ENCODE measurements at regions not wholly inside any gene's neighbourhood (a gene's known extent, or its start where the extent isn't known, plus 50 kb on each side); places are given as distances from the start of the nearest gene placed in this dataset.
A peak's percentile ranks its signal among the peaks of the same experiment; 100 is the strongest.

- DNase-seq = no peak
Measured at GRCh38 chr18:29188760-29189159, 1011.8 kb upstream of the CDH2 start.

GRCh38 chr18:29185801-29186200 lies 1008.9 kb upstream of the CDH2 start:
- DNase-seq = no peak

DNA sequence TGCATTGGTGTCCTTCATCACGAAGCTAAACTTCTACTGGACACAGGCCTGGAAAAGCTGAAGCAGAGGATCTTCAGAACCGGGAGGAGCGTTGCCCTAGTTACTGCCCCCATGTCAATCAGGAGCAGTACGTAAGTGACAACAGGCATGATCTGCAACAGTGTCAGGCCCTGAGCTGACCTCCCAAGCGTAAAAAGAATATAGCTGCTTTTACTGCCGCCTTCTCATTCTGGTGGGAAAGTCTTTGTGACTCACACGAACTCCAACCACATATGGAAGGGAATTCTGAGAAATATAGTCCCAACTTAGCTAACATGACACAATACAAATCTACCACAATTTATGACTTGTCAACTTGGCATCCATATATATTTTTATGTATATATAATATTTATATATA lies 1007.7 kb upstream of the CDH2 start:
- no peak for DNase-seq

GRCh38 chr18:29181151-29181901 lies 1004.4 kb upstream of the CDH2 start:
- DNase-seq = no peak

GRCh38 chr18:29176681-29177080 lies 999.8 kb upstream of the CDH2 start:
- DNase-seq = no peak

DNA sequence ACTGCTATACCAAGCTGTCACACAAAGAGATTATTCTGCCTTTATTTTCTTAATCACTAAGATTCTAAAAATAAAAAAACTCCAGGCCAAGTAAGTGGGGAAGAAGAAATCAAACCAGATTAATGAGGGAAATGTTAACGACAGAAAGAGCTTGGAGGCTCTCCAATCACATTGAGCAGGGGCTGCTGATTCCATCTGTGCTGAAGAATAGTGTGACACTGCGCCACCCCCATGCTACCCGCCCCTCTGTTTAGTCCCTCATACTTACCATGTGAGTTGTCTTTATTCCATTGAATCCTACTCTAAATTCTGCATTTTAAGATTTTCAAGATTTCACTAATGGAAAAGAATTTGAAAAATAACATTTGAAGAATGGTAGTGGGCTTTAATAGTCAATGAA lies 998.0 kb upstream of the CDH2 start:
- DNase-seq = no peak

- DNase-seq = no peak
Measured at GRCh38 chr18:29172756-29173067, 995.8 kb upstream of the CDH2 start.

- DNase-seq = no peak
Measured at GRCh38 chr18:29171892-29172755, 995.2 kb upstream of the CDH2 start.

DNA sequence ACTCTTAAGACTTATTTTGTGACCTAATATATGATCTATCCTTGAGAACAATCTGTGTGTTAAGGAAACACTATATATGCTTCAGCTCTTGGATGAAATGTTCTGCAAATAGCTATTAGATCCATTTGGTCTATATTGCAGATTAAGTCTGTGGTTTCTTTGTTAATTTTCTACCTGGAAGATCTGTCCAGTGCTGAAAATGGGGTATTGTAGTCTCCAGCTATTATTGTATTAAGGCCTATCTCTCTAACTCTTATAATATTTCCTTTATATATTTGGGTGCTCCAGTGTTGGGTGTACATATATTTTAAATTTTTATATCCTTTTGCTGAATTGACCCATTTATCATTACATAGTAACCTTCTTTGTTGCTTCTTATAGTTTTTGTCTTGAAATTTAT lies 992.7 kb upstream of the CDH2 start:
- DNase-seq = no peak

DNA sequence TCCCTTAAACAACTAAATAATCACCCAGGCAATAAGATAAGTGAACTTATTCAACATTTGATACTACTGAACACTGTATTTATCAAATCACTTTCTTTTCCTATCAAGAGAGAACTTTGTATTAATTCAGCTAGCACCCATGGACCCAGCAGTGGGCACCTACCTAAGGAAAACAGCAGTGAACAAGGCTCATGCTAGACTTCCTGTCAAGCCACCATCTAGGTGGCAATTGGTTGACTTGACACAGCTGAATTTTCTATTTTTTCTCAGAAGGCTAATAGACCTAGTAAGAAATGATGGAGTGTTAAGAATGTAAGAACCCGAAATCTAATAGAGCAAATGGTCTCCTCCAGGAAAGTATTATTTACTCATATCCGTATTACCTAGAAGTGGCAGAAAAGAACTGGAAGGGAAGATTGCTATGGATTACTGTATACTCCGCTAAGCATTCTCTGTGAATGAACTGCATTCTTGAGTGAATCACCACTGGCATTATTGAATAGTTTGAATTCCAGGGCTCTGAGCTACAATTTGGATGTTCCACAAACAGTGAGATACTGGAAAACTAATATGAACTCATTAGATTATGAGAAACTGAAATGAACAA lies 988.2 kb upstream of the CDH2 start:
- no peak for DNase-seq

- DNase-seq = peak in 2 of 4 experiments; percentile 12 to 42
Measured at GRCh38 chr18:29164020-29164706, 987.2 kb upstream of the CDH2 start.

DNA sequence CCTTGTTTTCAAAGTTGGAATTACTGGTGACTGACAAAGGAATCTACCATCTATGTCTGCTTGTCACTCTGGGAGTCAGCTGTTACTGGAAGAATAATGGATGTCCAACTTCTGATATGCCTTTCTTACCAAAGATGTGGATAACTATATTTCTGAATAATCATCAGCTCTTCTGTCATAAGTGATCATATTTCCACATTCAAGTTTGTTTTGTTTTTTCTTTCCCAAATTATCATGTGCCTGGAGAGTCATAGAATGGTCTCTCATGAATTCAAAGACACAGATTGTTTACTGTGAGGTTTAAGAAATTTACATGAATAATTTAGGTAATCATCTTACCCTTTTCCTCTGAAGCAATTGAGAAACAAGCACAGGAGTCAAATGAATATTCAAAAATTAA lies 986.7 kb upstream of the CDH2 start:
- no peak for DNase-seq

DNA sequence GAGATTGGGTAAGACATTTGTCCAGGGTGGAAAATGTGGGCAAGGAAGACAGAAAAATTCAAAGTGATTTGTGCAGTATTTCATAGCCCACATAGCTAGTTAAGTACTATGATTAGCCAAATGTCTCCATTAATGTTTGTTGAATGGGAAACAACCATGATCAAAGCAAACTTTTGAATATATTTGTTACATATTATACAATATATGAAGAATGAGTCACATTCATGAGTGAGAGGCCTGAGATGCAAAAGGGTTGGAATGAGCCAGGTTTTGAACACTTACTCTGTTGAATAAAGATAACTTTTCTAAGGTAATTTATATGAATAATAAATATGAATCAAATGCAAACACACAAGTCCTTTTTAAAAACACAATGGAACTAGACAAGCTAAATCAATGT lies 984.5 kb upstream of the CDH2 start:
- DNase-seq = no peak

- no peak for DNase-seq
Measured at GRCh38 chr18:29160170-29160569, 983.2 kb upstream of the CDH2 start.

GRCh38 chr18:29157905-29158304 lies 981.0 kb upstream of the CDH2 start:
- no peak for DNase-seq

DNA sequence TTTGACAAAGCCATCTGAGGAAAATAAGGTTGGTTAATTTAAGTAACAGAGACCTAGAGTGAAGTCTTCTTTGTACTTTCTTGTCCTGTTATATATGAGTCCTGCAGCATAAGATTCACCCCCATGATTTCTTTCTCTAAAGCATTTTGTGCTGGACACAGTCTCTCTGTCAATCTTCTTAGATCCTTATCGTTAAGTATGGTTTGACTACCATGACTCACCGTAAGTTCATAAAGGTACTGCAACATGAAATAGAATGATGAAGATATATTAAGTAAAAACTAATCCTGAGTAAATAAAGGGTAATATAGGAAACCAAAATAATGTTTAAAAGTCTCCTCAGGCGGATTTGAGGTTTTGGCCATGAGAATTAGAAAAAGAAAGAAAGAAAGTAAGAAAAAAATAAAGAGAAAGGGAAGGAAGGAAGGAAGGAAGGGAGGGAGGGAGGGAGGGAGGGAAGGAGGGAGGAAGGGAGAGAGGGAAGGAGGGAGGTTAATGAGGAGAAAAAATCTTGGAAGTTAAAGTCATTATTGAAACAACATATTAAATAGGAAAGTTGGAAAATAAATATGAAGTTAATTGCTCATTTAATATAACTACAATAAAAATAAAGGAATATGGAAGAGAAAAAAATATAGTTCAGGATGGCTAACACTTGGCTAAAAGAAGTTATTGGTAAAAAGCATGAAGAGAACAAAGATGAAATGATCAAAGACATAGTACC lies 980.3 kb upstream of the CDH2 start:
- DNase-seq = no peak

DNA sequence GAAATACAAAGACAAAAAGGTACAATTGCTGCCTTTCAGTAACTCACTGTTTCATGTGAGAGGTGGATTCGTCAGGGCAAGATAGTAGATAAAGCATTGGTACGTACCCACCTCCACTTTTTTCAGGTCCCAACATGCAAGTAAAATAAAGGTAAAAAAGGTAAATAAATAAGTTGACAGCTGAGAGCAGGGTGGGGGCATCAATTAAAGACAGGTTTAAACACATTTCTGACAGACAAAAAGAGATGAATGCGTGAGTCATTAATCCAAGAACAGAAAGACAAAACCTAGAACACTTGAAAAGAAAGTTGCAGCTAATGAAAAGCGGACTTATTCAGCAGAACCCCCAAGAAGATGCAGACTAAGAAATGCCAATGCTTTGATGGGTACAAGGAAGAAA lies 979.6 kb upstream of the CDH2 start:
- no peak for DNase-seq

DNA sequence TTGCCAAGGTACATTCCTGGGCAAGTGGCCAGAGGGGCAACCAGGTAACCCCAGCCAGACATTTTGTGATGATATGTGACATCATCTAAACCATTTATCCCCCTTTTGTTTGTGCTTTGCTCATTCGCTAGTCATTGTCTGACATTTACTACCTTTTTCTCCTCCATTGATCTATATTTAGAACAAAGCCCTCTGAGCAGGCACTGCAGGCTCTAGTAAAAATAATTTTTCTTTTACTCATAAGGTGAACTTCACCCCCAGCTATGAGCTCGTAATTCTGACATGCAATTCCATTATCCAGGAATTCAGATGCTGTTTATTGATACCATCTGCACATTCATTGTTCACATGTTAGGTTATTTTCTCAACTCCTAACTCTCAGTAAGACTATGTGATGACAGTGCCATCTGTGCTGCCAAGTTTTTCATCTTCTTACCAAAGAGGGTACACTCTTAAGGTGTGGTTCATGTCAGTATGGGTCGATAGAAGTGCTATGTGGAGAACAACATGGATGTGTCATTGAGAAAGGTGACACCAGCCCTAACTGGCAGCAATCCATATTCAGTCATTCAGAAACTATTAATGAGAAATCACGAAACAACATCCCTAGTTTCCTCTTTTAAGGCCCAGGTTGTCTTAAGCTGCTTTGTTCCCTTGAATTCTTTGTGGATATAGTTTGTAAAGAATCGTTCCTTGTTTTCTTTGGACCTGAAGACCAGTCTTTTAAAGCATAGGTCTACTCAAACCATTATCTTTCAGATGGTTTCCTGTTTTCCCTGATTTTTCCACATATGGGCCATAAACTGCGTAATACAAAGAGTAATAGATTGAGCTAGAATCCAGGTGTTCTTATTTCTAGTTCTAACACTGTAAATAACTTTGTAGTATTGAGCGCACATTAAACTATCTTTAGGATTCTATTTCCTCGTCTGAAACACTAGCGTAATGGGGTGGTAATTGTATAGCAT lies 978.1 kb upstream of the CDH2 start:
- no peak for DNase-seq

- DNase-seq = no peak
Measured at GRCh38 chr18:29154196-29154757, 977.3 kb upstream of the CDH2 start.

- DNase-seq = peak; percentile 26 to 63 (median 30)
Measured at GRCh38 chr18:29153091-29153490, 976.2 kb upstream of the CDH2 start.

DNA sequence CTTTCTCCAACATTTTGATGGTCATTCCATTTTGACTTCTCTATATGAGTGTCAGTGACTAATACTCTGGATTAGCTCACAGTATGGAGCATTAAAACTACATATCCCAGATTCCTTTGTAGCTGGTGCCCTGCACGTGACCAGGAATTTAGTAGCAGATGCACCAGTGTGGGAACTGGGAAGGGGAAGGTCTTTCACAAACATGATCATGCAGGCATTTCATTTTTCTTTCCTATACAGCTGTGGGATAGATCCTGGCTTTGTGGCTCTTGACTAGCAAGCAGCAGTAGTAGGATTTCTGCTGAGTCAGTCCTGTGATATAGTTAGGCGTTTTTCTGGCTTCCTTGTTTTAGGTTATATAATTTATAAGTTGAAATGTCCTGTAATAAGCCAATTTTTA lies 971.0 kb upstream of the CDH2 start:
- peak; percentile 55 to 80 (median 73) for DNase-seq

Measured in suppressor macrophage (primary cell).